H9 (cell line): ENCODE measurements at regions not wholly inside any gene's neighbourhood (a gene's known extent, or its start where the extent isn't known, plus 50 kb on each side); places are given as distances from the start of the nearest gene placed in this dataset.

Experiments
- DNase-seq: peaks from one replicate; pipeline ENCODE4 v3.0.0-alpha.2; 2017
- H2AFZ ChIP-seq: one replicate; pipeline ENCODE4 v1.6.1; 2013; ENCODE audit warnings: mild to moderate bottlenecking, low read length, control low read depth, moderate library complexity
- H2AK5ac ChIP-seq: 2 replicates; pipeline ENCODE4 v1.6.1; 2013; ENCODE audit warnings: low read length, control low read depth, mixed read lengths; ENCODE audit not compliant: insufficient read length
- H2BK120ac ChIP-seq: one replicate; pipeline ENCODE4 v1.6.1; 2013; ENCODE audit warnings: low read depth, mild to moderate bottlenecking, low read length, control low read depth, inconsistent platforms; ENCODE audit not compliant: poor library complexity, severe bottlenecking
- H2BK12ac ChIP-seq: 2 replicates; pipeline ENCODE4 v1.6.1; 2013; ENCODE audit warnings: low read length, control low read depth, mixed read lengths, low read depth; ENCODE audit not compliant: insufficient read length
- H2BK15ac ChIP-seq: 2 replicates; pipeline ENCODE4 v1.6.1; 2013; ENCODE audit warnings: low read depth, low read length, control low read depth
- H2BK20ac ChIP-seq: one replicate; pipeline ENCODE4 v1.6.1; 2013; ENCODE audit warnings: low read depth, mild to moderate bottlenecking, low read length, control low read depth, inconsistent platforms; ENCODE audit not compliant: poor library complexity, severe bottlenecking
- H2BK5ac ChIP-seq: 2 replicates; pipeline ENCODE4 v1.6.1; 2013; ENCODE audit warnings: low read length, control low read depth, mixed read lengths; ENCODE audit not compliant: insufficient read length
- H3K14ac ChIP-seq: 2 replicates; pipeline ENCODE4 v1.6.1; 2013; ENCODE audit warnings: low read length, control low read depth; ENCODE audit not compliant: insufficient read depth
- H3K18ac ChIP-seq: 2 replicates; pipeline ENCODE4 v1.6.1; 2013; ENCODE audit warnings: low read depth, mild to moderate bottlenecking, mixed read lengths, low read length, control low read depth; ENCODE audit not compliant: insufficient read length
- H3K23ac ChIP-seq: 2 replicates; pipeline ENCODE4 v1.6.1; 2013; ENCODE audit warnings: low read length, control low read depth, mixed read lengths, low read depth; ENCODE audit not compliant: insufficient read length
- H3K23me2 ChIP-seq: 2 replicates; pipeline ENCODE4 v1.6.1; 2013; ENCODE audit warnings: low read depth, mild to moderate bottlenecking, mixed read lengths, low read length, control low read depth; ENCODE audit not compliant: insufficient read length, poor library complexity, severe bottlenecking
- H3K27ac ChIP-seq: 2 replicates; pipeline ENCODE4 v1.5.1; 2013; ENCODE audit warnings: low read length, control low read depth, mixed read lengths, low read depth; ENCODE audit not compliant: insufficient read length
- H3K27me3 ChIP-seq: 2 replicates; pipeline ENCODE4 v1.6.1; 2013; ENCODE audit warnings: low read length, control low read depth, inconsistent platforms; ENCODE audit not compliant: insufficient read depth
- H3K4ac ChIP-seq: 2 replicates; pipeline ENCODE4 v1.6.1; 2013; ENCODE audit warnings: low read depth, mild to moderate bottlenecking, control low read depth, inconsistent platforms, low read length, moderate library complexity
- H3K4me1 ChIP-seq: 2 replicates; pipeline ENCODE4 v1.6.1; 2013; ENCODE audit warnings: low read length, control low read depth, inconsistent platforms; ENCODE audit not compliant: insufficient read depth
- H3K4me2 ChIP-seq: 2 replicates; pipeline ENCODE4 v1.6.1; 2013; ENCODE audit warnings: low read length, control low read depth, mixed read lengths; ENCODE audit not compliant: insufficient read length, insufficient read depth
- H3K56ac ChIP-seq: 2 replicates; pipeline ENCODE4 v1.6.1; 2013; ENCODE audit warnings: low read depth, mild to moderate bottlenecking, mixed read lengths, low read length, control low read depth; ENCODE audit not compliant: insufficient read length
- H3K79me1 ChIP-seq: 2 replicates; pipeline ENCODE4 v1.6.1; 2013; ENCODE audit warnings: low read depth, mild to moderate bottlenecking, moderate library complexity, low read length, control low read depth, inconsistent platforms; ENCODE audit not compliant: insufficient read depth, poor library complexity, severe bottlenecking
- H3K79me2 ChIP-seq: 2 replicates; pipeline ENCODE4 v1.6.1; 2013; ENCODE audit warnings: low read length, control low read depth, inconsistent platforms; ENCODE audit not compliant: insufficient read depth
- H3K9ac ChIP-seq: 2 replicates; pipeline ENCODE4 v1.6.1; 2013; ENCODE audit warnings: low read length, control low read depth, mixed read lengths; ENCODE audit not compliant: insufficient read length; ENCODE audit errors: extremely low read depth
- H3K9me3 ChIP-seq: one replicate; pipeline ENCODE4 v1.6.1; 2013; ENCODE audit warnings: low read depth, low read length, inconsistent platforms; ENCODE audit not compliant: control insufficient read depth
- H3T11ph ChIP-seq: one replicate; pipeline ENCODE4 v1.6.1; 2013; ENCODE audit warnings: mild to moderate bottlenecking, low read length, control low read depth, inconsistent platforms
- H4K20me1 ChIP-seq: one replicate; pipeline ENCODE4 v1.6.1; 2013; ENCODE audit not compliant: control insufficient read depth, insufficient read length, insufficient read depth
- H4K5ac ChIP-seq: 2 replicates; pipeline ENCODE4 v1.6.1; 2013; ENCODE audit warnings: low read depth, mild to moderate bottlenecking, mixed read lengths, low read length, control low read depth; ENCODE audit not compliant: insufficient read length
- H4K8ac ChIP-seq: replicated peaks from 2 replicates; pipeline ENCODE4 v1.6.1; 2013; ENCODE audit warnings: low read length, control low read depth, mixed read lengths, low read depth; ENCODE audit not compliant: insufficient read length
- H4K91ac ChIP-seq: 2 replicates; pipeline ENCODE4 v1.6.1; 2013; ENCODE audit warnings: low read depth, mild to moderate bottlenecking, moderate library complexity, mixed read lengths, low read length, control low read depth; ENCODE audit not compliant: insufficient read length
- H3K27ac Mint-ChIP-seq, 3 experiments: 2 replicates in 2 of 3; 3 replicates in 1 of 3; pipeline ENCODE4 v1.8.0; 2020 to 2021; ENCODE audit warnings: mixed read lengths in 3 of 3, mild to moderate bottlenecking in 1 of 3, moderate library complexity in 1 of 3
- H3K27me3 Mint-ChIP-seq: 2 replicates; pipeline ENCODE4 v1.8.0; 2021; ENCODE audit warnings: low read depth, mild to moderate bottlenecking, moderate library complexity, mixed read lengths
- H3K36me3 Mint-ChIP-seq, 3 experiments: 2 replicates in 2 of 3; 3 replicates in 1 of 3; pipeline ENCODE4 v1.8.0; 2020 to 2021; ENCODE audit warnings: low read depth in 3 of 3, mixed read lengths in 3 of 3; ENCODE audit not compliant: insufficient read depth in 1 of 3
- H3K4me1 Mint-ChIP-seq, 2 experiments: 2 replicates each; pipeline ENCODE4 v1.8.0; 2020; ENCODE audit warnings: mixed read lengths in 2 of 2
- H3K4me3 Mint-ChIP-seq, 2 experiments: 2 replicates in 1 of 2; 3 replicates in 1 of 2; pipeline ENCODE4 v1.8.0; 2020 to 2021; ENCODE audit warnings: mild to moderate bottlenecking in 2 of 2, mixed read lengths in 2 of 2, moderate library complexity in 1 of 2
- H3K9me3 Mint-ChIP-seq, 2 experiments: 2 replicates in 1 of 2; 3 replicates in 1 of 2; pipeline ENCODE4 v1.8.0; 2020; ENCODE audit warnings: mild to moderate bottlenecking in 2 of 2, mixed read lengths in 2 of 2, moderate library complexity in 1 of 2
- WGBS: extraction: QIAGEN DNeasy Blood & Tissue Kit; methylation state at CpG from one replicate; pipeline ENCODE4 v1.1.7; 2013; ENCODE audit warnings: missing lambda C conversion rate, low lambda C conversion rate, mixed read lengths; ENCODE audit not compliant: insufficient read length; ENCODE audit errors: extremely low coverage; 5-methylcytosine and 5-hydroxymethylcytosine counted together
- TF ChIP-seq, protein P1 (sequence below): fragments of 200-600 bp; sonication (generic); conservative IDR thresholded peaks from 3 replicates; pipeline ENCODE4 v1.8.0; 2021; ENCODE audit warnings: antibody characterized with exemption, mild to moderate bottlenecking

- Histone ChIP-seq H3K79me1 (no peaks in the 10 kb centered on the region), H3K9ac (no peak overlapping the region), H3K27ac (no peak overlapping the region), H3K23ac (no peak overlapping the region), H2AK5ac (no peak overlapping the region), H4K8ac (no peak overlapping the region), H3K23me2 (no peaks in the 10 kb centered on the region), H4K91ac (no peak overlapping the region), H4K5ac (no peak overlapping the region), H2BK5ac (no peak overlapping the region), H2BK15ac (no peak overlapping the region), H2BK12ac (no peak overlapping the region), H3K4me1 (no peaks in the 10 kb centered on the region), H3K56ac (no peak overlapping the region), H3T11ph (no peak overlapping the region), H2BK120ac (no peak overlapping the region), H3K4ac (no peak overlapping the region), H3K14ac (no peak overlapping the region; the same call in 1 of the 2 replicates), H3K9me3 (no peaks in the 10 kb centered on the region), H3K27me3 (no peaks in the 10 kb centered on the region), H2AFZ (no peak overlapping the region), H3K4me2 (no peak overlapping the region), H3K79me2 (no peaks in the 10 kb centered on the region), H2BK20ac (no peak overlapping the region), H3K18ac (no peak overlapping the region), H4K20me1 (no peaks in the 10 kb centered on the region)
- DNase-seq: no peak
- no peak overlapping the region for H3K27ac Mint-ChIP-seq
- peaks cover 3% of the 10 kb centered on the region in 2 experiments; a peak in 2 of 5 replicates for H3K9me3 Mint-ChIP-seq
- WGBS: no CpG with 5 or more reads among the region's 5 CpGs
- TF ChIP-seq, protein P1, sequence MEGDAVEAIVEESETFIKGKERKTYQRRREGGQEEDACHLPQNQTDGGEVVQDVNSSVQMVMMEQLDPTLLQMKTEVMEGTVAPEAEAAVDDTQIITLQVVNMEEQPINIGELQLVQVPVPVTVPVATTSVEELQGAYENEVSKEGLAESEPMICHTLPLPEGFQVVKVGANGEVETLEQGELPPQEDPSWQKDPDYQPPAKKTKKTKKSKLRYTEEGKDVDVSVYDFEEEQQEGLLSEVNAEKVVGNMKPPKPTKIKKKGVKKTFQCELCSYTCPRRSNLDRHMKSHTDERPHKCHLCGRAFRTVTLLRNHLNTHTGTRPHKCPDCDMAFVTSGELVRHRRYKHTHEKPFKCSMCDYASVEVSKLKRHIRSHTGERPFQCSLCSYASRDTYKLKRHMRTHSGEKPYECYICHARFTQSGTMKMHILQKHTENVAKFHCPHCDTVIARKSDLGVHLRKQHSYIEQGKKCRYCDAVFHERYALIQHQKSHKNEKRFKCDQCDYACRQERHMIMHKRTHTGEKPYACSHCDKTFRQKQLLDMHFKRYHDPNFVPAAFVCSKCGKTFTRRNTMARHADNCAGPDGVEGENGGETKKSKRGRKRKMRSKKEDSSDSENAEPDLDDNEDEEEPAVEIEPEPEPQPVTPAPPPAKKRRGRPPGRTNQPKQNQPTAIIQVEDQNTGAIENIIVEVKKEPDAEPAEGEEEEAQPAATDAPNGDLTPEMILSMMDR: no peak; the same call in 2 of the 3 replicates
- no peaks in the 10 kb centered on the region; a peak in 1 of 7 replicates for H3K36me3 Mint-ChIP-seq
- no peak overlapping the region for H3K4me3 Mint-ChIP-seq
- H3K4me1 Mint-ChIP-seq: no peaks in the 10 kb centered on the region; a peak in 1 of 4 replicates
- no peaks in the 10 kb centered on the region for H3K27me3 Mint-ChIP-seq
These were observed 397.7 kb upstream of the EPHA6 start for GRCh38 chr3:96416549-96417255.
